NCI-H2081 treated with DMSO at 0.1 percent for 48 hours (cell line): ENCODE measurements at regions not wholly inside any gene's neighbourhood (a gene's known extent, or its start where the extent isn't known, plus 50 kb on each side); places are given as distances from the start of the nearest gene placed in this dataset.
"Not testable (repeated sequence)": the region's sequence is repeated elsewhere in the genome, so short reads cannot be mapped to it uniquely, and the experiment has no call there.

Experiments
- DNase-seq: peaks from one replicate; lab custom pipeline; 2025; lab: John Stamatoyannopoulos, UW

- DNase-seq: no peak
Measured at GRCh38 chrX:87236830-87237440, 280.7 kb upstream of the KLHL4 start.

- no peak for DNase-seq
Measured at GRCh38 chrX:87265518-87265917, 252.1 kb upstream of the KLHL4 start.

- DNase-seq: no peak
Measured at GRCh38 chrX:87272491-87272890, 245.1 kb upstream of the KLHL4 start.

- DNase-seq: peak; percentile 14
Measured at GRCh38 chrX:87299563-87300160, 217.9 kb upstream of the KLHL4 start.

GRCh38 chrX:87310780-87311179 lies 206.8 kb upstream of the KLHL4 start:
- DNase-seq: no peak

GRCh38 chrX:87327267-87327666 lies 190.3 kb upstream of the KLHL4 start:
- no peak for DNase-seq

- DNase-seq: no peak
Measured at GRCh38 chrX:87337267-87337666, 180.3 kb upstream of the KLHL4 start.

- peak; percentile 2 for DNase-seq
Measured at GRCh38 chrX:87338510-87338909, 179.1 kb upstream of the KLHL4 start.

- DNase-seq: no peak
Measured at GRCh38 chrX:87370865-87371264, 146.7 kb upstream of the KLHL4 start.

- no peak for DNase-seq
Measured at GRCh38 chrX:87374324-87374723, 143.3 kb upstream of the KLHL4 start.

- no peak for DNase-seq
Measured at GRCh38 chrX:87376896-87377295, 140.7 kb upstream of the KLHL4 start.

- DNase-seq: no peak
Measured at GRCh38 chrX:87388381-87388780, 129.2 kb upstream of the KLHL4 start.

GRCh38 chrX:87391742-87392141 lies 125.9 kb upstream of the KLHL4 start:
- DNase-seq: no peak

- DNase-seq: no peak
Measured at GRCh38 chrX:87392369-87392768, 125.2 kb upstream of the KLHL4 start.

- no peak for DNase-seq
Measured at GRCh38 chrX:87397103-87397886, 120.3 kb upstream of the KLHL4 start.

- DNase-seq: no peak
Measured at GRCh38 chrX:87402256-87402655, 115.3 kb upstream of the KLHL4 start.

GRCh38 chrX:87403551-87403950 lies 114.1 kb upstream of the KLHL4 start:
- no peak for DNase-seq

GRCh38 chrX:87409113-87409841 lies 108.3 kb upstream of the KLHL4 start:
- no peak for DNase-seq

GRCh38 chrX:87425618-87426017 lies 92.0 kb upstream of the KLHL4 start:
- DNase-seq: no peak

- no peak for DNase-seq
Measured at GRCh38 chrX:87434618-87435017, 83.0 kb upstream of the KLHL4 start.

- not testable (repeated sequence) for DNase-seq
Measured at GRCh38 chrX:87448613-87449012, 69.0 kb upstream of the KLHL4 start.

- not testable (repeated sequence) for DNase-seq
Measured at GRCh38 chrX:87465757-87466156, 51.8 kb upstream of the KLHL4 start.
